CD4-positive, alpha-beta T cell (primary cell): ENCODE measurements at regions not wholly inside any gene's neighbourhood (a gene's known extent, or its start where the extent isn't known, plus 50 kb on each side); places are given as distances from the start of the nearest gene placed in this dataset.

Experiments
- ATAC-seq: fragments of 200-7000 bp; cut with Tn5 transposase; one replicate; pipeline ENCODE4 v1.10.0; 2022; ENCODE audit warnings: mild to moderate bottlenecking; ENCODE audit not compliant: poor library complexity
- CTCF ChIA-PET: fragments of 350-600 bp; sonication (Branson Sonifier 250); formaldehyde crosslinking; loops from one replicate; lab custom pipeline; 2021; ENCODE audit warnings: antibody characterized with exemption, inconsistent platforms; lab: Charles Lee
- POLR2A ChIA-PET: fragments of 350-600 bp; sonication (Branson Sonifier 250); formaldehyde crosslinking; loops from one replicate; lab custom pipeline; 2021; ENCODE audit warnings: antibody characterized with exemption, inconsistent platforms; lab: Charles Lee
- DNase-seq, 14 experiments: peaks; one replicate each; pipeline ENCODE4 v3.0.0-alpha.2; 2013 to 2020; ENCODE audit warnings: mixed read lengths in 2 of 14
- H3K27ac ChIP-seq, 2 donors: one replicate each; pipeline versions ENCODE4 v1.5.1 to v1.7.0; 2013; ENCODE audit warnings: low read length in 2 of 2, low read depth in 1 of 2, mild to moderate bottlenecking in 1 of 2
- H3K27me3 ChIP-seq, 2 experiments: 1 replicate in 1 of 2; 2 replicates in 1 of 2; pipeline versions ENCODE4 v1.6.1 to v1.7.0; 2013; ENCODE audit warnings: low read length in 2 of 2, control low read depth in 1 of 2, mild to moderate bottlenecking in 1 of 2, moderate library complexity in 1 of 2; ENCODE audit not compliant: insufficient read depth in 2 of 2, control insufficient read depth in 1 of 2
- H3K36me3 ChIP-seq: one replicate; pipeline ENCODE4 v1.6.1; 2013; ENCODE audit warnings: low read length, control low read depth; ENCODE audit not compliant: insufficient read depth
- H3K4me1 ChIP-seq: one replicate; pipeline ENCODE4 v1.6.1; 2013; ENCODE audit warnings: low read length, control low read depth; ENCODE audit not compliant: insufficient read depth
- H3K4me3 ChIP-seq: one replicate; pipeline ENCODE4 v1.5.1; 2013; ENCODE audit warnings: mild to moderate bottlenecking, low read length, moderate library complexity
- H3K9me3 ChIP-seq, 2 experiments: 1 replicate in 1 of 2; 2 replicates in 1 of 2; pipeline versions ENCODE4 v1.6.1 to v1.7.0; 2013; ENCODE audit warnings: low read length in 2 of 2, mild to moderate bottlenecking in 2 of 2, control low read depth in 1 of 2, moderate library complexity in 1 of 2; ENCODE audit not compliant: control insufficient read depth in 1 of 2, insufficient read depth in 1 of 2
- H3K27ac Mint-ChIP-seq: one replicate; pipeline ENCODE4 v1.8.0; 2020; ENCODE audit warnings: mixed read lengths
- H3K27me3 Mint-ChIP-seq: one replicate; pipeline ENCODE4 v1.8.0; 2021; ENCODE audit warnings: mixed read lengths
- H3K36me3 Mint-ChIP-seq: one replicate; pipeline ENCODE4 v1.8.0; 2021; ENCODE audit warnings: low read depth, mixed read lengths
- H3K4me1 Mint-ChIP-seq: one replicate; pipeline ENCODE4 v1.8.0; 2021; ENCODE audit warnings: low read depth, mixed read lengths
- H3K4me3 Mint-ChIP-seq: one replicate; pipeline ENCODE4 v1.8.0; 2020; ENCODE audit warnings: mild to moderate bottlenecking, mixed read lengths
- H3K9me3 Mint-ChIP-seq: one replicate; pipeline ENCODE4 v1.8.0; 2020; ENCODE audit warnings: mixed read lengths
- intact Hi-C, 2 experiments: fragments of 100-400 bp; cut with DNase I in 1 of 2; cut with micrococcal nuclease in 1 of 2; formaldehyde crosslinking; loops; one replicate each; pipeline versions ENCODE4 v1.15.1 to v1.9.0; 2023 to 2025; cut with DNase I, micrococcal nuclease
- TF ChIP-seq, protein P1 (sequence below): fragments of 200-600 bp; IDR thresholded peaks from one replicate; pipeline ENCODE4 v1.8.0; 2022; ENCODE audit warnings: antibody characterized with exemption, mild to moderate bottlenecking

DNA sequence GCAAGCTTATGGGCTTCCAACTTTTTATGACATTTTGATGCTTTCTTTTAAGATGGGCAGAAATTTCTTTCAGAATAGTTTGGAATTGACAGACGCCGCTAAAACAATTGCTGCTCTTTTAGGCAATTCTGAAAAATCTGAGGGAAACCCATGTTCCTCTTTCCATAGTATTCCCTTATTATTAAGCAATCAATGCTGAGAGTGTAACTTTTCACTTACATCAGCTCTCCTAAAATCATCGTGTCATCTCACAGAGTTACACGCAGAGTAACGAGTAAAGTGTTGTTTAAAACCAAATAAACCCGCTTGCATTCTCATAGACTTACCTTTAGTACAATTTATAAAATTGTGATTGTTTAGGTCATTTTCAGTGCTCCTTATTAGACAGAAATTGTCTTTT lies 150.6 kb downstream of the MAF start:
- intact Hi-C loops, result no loop called here

DNA sequence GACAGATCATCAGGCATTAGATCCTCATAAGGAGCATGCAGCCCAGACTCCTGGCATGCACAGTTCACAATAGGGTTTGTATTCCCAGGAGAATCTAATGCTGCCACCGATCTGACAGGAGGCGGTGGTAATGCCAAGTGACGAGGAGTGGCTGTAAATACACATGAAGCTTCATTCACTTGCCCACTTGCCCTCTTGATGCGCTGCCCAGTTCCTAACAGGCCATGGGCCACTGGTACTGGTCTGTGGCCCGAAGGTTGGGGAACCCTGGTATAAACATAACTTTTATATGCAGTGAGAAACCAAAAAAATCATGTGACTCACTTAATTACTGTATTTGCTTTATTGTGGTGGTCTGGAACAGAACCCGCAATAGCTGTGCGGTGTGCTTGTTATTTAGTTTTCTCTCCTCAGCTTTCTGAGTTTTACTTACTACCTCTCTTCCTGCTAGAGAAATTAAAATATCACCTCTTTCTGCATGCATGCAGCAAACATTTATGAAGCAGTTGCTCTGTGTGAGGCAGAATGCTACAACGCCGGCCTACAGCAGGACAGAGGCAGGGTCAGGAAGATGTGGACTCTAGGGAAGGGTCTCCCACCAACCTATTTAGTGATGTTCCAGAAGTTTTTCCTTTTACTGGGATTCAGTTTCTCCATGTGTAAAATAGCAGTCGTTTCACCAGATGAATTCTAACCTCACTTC lies 151.3 kb downstream of the MAF start:
- CTCF ChIA-PET, result no interaction called here
- H3K4me3 Mint-ChIP-seq, result no peak overlapping the region
- POLR2A ChIA-PET, result no interaction called here

More for the DNA sequence above, 150.6 kb downstream of the MAF start:
- Mint-ChIP-seq H3K4me1 (peaks cover 9% of the 10 kb centered on the region), H3K36me3 (no peaks in the 10 kb centered on the region), H3K9me3 (no peaks in the 10 kb centered on the region), H3K4me3 (no peak overlapping the region), H3K27me3 (no peaks in the 10 kb centered on the region), H3K27ac (no peak overlapping the region)
- no peaks in the 10 kb centered on the region for H3K27me3 ChIP-seq
- ATAC-seq (no peak), DNase-seq (no peak)
- H3K9me3 ChIP-seq, result no peaks in the 10 kb centered on the region
- peaks cover 3% of the 10 kb centered on the region for H3K4me1 ChIP-seq
- TF ChIP-seq, protein P1, sequence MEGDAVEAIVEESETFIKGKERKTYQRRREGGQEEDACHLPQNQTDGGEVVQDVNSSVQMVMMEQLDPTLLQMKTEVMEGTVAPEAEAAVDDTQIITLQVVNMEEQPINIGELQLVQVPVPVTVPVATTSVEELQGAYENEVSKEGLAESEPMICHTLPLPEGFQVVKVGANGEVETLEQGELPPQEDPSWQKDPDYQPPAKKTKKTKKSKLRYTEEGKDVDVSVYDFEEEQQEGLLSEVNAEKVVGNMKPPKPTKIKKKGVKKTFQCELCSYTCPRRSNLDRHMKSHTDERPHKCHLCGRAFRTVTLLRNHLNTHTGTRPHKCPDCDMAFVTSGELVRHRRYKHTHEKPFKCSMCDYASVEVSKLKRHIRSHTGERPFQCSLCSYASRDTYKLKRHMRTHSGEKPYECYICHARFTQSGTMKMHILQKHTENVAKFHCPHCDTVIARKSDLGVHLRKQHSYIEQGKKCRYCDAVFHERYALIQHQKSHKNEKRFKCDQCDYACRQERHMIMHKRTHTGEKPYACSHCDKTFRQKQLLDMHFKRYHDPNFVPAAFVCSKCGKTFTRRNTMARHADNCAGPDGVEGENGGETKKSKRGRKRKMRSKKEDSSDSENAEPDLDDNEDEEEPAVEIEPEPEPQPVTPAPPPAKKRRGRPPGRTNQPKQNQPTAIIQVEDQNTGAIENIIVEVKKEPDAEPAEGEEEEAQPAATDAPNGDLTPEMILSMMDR, result no peak
- CTCF ChIA-PET, result no interaction called here
- POLR2A ChIA-PET, result interaction anchor here (0.6 to 0.7 kb wide), 2 partner anchors 24 to 614 kb away, joined by 3 to 4 read pairs; no protein-coding TSS in a partner anchor
- no peaks in the 10 kb centered on the region for H3K36me3 ChIP-seq
- H3K4me3 ChIP-seq, result no peak overlapping the region
- H3K27ac ChIP-seq, result no peak overlapping the region

DNA sequence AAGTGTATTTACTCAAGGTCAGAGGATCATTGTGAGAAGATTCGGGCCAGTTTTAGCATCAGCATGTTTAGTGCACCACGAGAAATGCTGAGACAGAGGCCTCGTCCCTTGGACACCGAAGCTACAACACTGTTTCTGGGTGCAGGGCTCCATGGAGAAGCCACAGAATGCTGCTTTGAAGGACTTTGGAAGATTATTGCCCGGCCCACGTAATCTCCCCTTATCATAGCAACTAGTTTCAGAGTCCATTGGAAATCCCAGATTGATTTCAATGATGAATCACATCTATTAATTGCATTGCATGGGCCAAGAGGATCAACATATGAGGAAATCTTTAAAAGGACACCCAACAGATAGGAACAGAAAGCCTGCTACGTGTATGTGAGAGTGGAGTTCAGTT lies 156.0 kb downstream of the MAF start:
- H3K27me3 ChIP-seq, result no peaks in the 10 kb centered on the region
- POLR2A ChIA-PET, result no interaction called here
- Mint-ChIP-seq H3K27me3 (no peaks in the 10 kb centered on the region), H3K9me3 (no peaks in the 10 kb centered on the region), H3K4me1 (no peaks in the 10 kb centered on the region), H3K27ac (no peak overlapping the region), H3K36me3 (no peaks in the 10 kb centered on the region), H3K4me3 (no peak overlapping the region)
- CTCF ChIA-PET, result no interaction called here
- DNase-seq (no peak), ATAC-seq (no peak)
- intact Hi-C loops, result no loop called here
- no peak overlapping the region for H3K4me3 ChIP-seq
- no peak overlapping the region for H3K27ac ChIP-seq
- H3K9me3 ChIP-seq, result no peaks in the 10 kb centered on the region
- no peaks in the 10 kb centered on the region for H3K4me1 ChIP-seq
- TF ChIP-seq, protein P1, result no peak
- H3K36me3 ChIP-seq, result no peaks in the 10 kb centered on the region

More for the DNA sequence above, 151.3 kb downstream of the MAF start:
- H3K27me3 ChIP-seq, result no peaks in the 10 kb centered on the region
- no peaks in the 10 kb centered on the region for H3K36me3 ChIP-seq
- no peaks in the 10 kb centered on the region for H3K9me3 ChIP-seq
- no peak overlapping the region for H3K27ac Mint-ChIP-seq
- peaks cover 3% of the 10 kb centered on the region for H3K4me1 ChIP-seq
- TF ChIP-seq, protein P1, result no peak
- H3K4me1 Mint-ChIP-seq, result peaks cover 9% of the 10 kb centered on the region
- H3K9me3 Mint-ChIP-seq, result no peaks in the 10 kb centered on the region
- H3K36me3 Mint-ChIP-seq, result no peaks in the 10 kb centered on the region
- no peaks in the 10 kb centered on the region for H3K27me3 Mint-ChIP-seq
- ATAC-seq, result no peak
- no peak overlapping the region for H3K27ac ChIP-seq
- H3K4me3 ChIP-seq, result no peak overlapping the region
- intact Hi-C loops, result no loop called here
- DNase-seq, result no peak
